Stimulated activated CD8-positive, alpha-beta memory T cell treated with anti-CD3 and anti-CD28 coated beads, Interleukin-7, amount 100 ng/mL, for 1 hour (primary cell): ENCODE measurements at regions not wholly inside any gene's neighbourhood (a gene's known extent, or its start where the extent isn't known, plus 50 kb on each side); places are given as distances from the start of the nearest gene placed in this dataset.
A peak's percentile ranks its signal among the peaks of the same experiment; 100 is the strongest.

ENCODE experiments used
- DNase-seq, 2 donors: peaks; one replicate each; pipeline ENCODE4 v3.0.0-alpha.2; 2020; ENCODE audit warnings: low read depth in 2 of 2

- DNase-seq = no peak
These were observed 116.0 kb upstream of the PFKP start for GRCh38 chr10:2951235-2951835.

- DNase-seq = no peak
These were observed 116.8 kb upstream of the PFKP start for GRCh38 chr10:2950546-2950945.

- no peak for DNase-seq
These were observed 117.4 kb upstream of the PFKP start for GRCh38 chr10:2949948-2950354.

- no peak for DNase-seq
These were observed 118.0 kb upstream of the PFKP start for GRCh38 chr10:2949221-2949947.

- no peak for DNase-seq
These were observed 119.1 kb upstream of the PFKP start for GRCh38 chr10:2948127-2948854.

- DNase-seq = no peak
These were observed 122.6 kb upstream of the PFKP start for GRCh38 chr10:2944788-2945187.

- no peak for DNase-seq
These were observed 123.3 kb upstream of the PFKP start for GRCh38 chr10:2943932-2944614.

- DNase-seq = no peak
These were observed 124.4 kb upstream of the PFKP start for GRCh38 chr10:2942938-2943337.

- DNase-seq = no peak
These were observed 128.5 kb upstream of the PFKP start for GRCh38 chr10:2938869-2939268.

GRCh38 chr10:2936816-2937215 is 130.5 kb upstream of the PFKP start:
- no peak for DNase-seq

- DNase-seq = no peak
These were observed 131.5 kb upstream of the PFKP start for GRCh38 chr10:2935647-2936386.

GRCh38 chr10:2933924-2934323 is 133.4 kb upstream of the PFKP start:
- DNase-seq = no peak

GRCh38 chr10:2933519-2933918 is 133.8 kb upstream of the PFKP start:
- DNase-seq = no peak

GRCh38 chr10:2933071-2933470 is 134.3 kb upstream of the PFKP start:
- no peak for DNase-seq

- DNase-seq = no peak
These were observed 137.7 kb upstream of the PFKP start for GRCh38 chr10:2929480-2930258.

GRCh38 chr10:2927958-2928840 is 139.1 kb upstream of the PFKP start:
- peak in 1 of 2 donors; percentile 9 for DNase-seq

- no peak for DNase-seq
These were observed 140.3 kb upstream of the PFKP start for GRCh38 chr10:2926918-2927660.

GRCh38 chr10:2925631-2926030 is 141.7 kb upstream of the PFKP start:
- no peak for DNase-seq

GRCh38 chr10:2924431-2924830 is 142.9 kb upstream of the PFKP start:
- no peak for DNase-seq
